Fibroblast of lung (primary cell): ENCODE measurements at regions not wholly inside any gene's neighbourhood (a gene's known extent, or its start where the extent isn't known, plus 50 kb on each side); places are given as distances from the start of the nearest gene placed in this dataset.

Experiments used
- DNase-seq, 2 donors: peaks; one replicate each; pipeline versions ENCODE4 v3.0.0 to v3.0.0-alpha.2; 2010; ENCODE audit warnings: low read depth in 2 of 2
- H2AFZ ChIP-seq: 2 replicates; pipeline ENCODE4 v1.5.1; 2012; ENCODE audit warnings: low read length, control low read depth, inconsistent platforms
- H3K27ac ChIP-seq: 2 replicates; pipeline ENCODE4 v1.5.1; 2011; ENCODE audit warnings: low read length, control low read depth; ENCODE audit not compliant: insufficient read depth
- H3K27me3 ChIP-seq: 2 replicates; pipeline ENCODE4 v1.5.1; 2011; ENCODE audit warnings: mild to moderate bottlenecking, low read length; ENCODE audit not compliant: control insufficient read depth, insufficient read depth
- H3K36me3 ChIP-seq: 2 replicates; pipeline ENCODE4 v1.5.1; 2011; ENCODE audit warnings: low read length; ENCODE audit not compliant: control insufficient read depth, insufficient read depth
- H3K4me1 ChIP-seq: 2 replicates; pipeline ENCODE4 v1.5.1; 2011; ENCODE audit warnings: low read length; ENCODE audit not compliant: control insufficient read depth, insufficient read depth; ENCODE audit errors: extremely low read depth
- H3K4me2 ChIP-seq: 2 replicates; pipeline ENCODE4 v1.5.1; 2011; ENCODE audit warnings: low read length, control low read depth; ENCODE audit not compliant: insufficient read depth; ENCODE audit errors: extremely low read depth
- H3K4me3 ChIP-seq, 4 experiments: fragments of 200-600 bp in 1 of 4; sonication (generic) in 1 of 4; replicated peaks in 1 of 4; 2 replicates each; pipeline ENCODE4 v1.5.1; 2011 to 2016; ENCODE audit warnings: low read length in 4 of 4, low read depth in 3 of 4, mild to moderate bottlenecking in 3 of 4, control low read depth in 2 of 4, inconsistent platforms in 1 of 4, mixed read lengths in 1 of 4; ENCODE audit not compliant: insufficient read depth in 1 of 4; ENCODE audit errors: control extremely low read depth in 1 of 4
- H3K79me2 ChIP-seq: 2 replicates; pipeline ENCODE4 v1.5.1; 2012; ENCODE audit warnings: mild to moderate bottlenecking, low read length, inconsistent platforms; ENCODE audit not compliant: control insufficient read depth, insufficient read depth
- H3K9ac ChIP-seq: 2 replicates; pipeline ENCODE4 v1.5.1; 2011; ENCODE audit warnings: mild to moderate bottlenecking, low read length, control low read depth; ENCODE audit not compliant: insufficient read depth
- H3K9me3 ChIP-seq: 2 replicates; pipeline ENCODE4 v1.5.1; 2012; ENCODE audit warnings: low read depth, low read length; ENCODE audit not compliant: control insufficient read depth, insufficient read depth
- H4K20me1 ChIP-seq: 2 replicates; pipeline ENCODE4 v1.5.1; 2011; ENCODE audit warnings: low read length; ENCODE audit not compliant: control insufficient read depth, insufficient read depth; ENCODE audit errors: extremely low read depth
- EZH2 ChIP-seq: IDR thresholded peaks from 2 replicates; pipeline ENCODE4 v1.5.1; 2012; ENCODE audit warnings: low read length, control low read depth, mild to moderate bottlenecking; ENCODE audit errors: missing control alignments
- TF ChIP-seq, protein P1 (sequence below), 2 donors: IDR thresholded peaks in 1 of 2; conservative IDR thresholded peaks in 1 of 2; 1 replicate in 1 of 2; 2 replicates in 1 of 2; pipeline ENCODE4 v1.5.1; 2011 to 2012; ENCODE audit warnings: low read length in 2 of 2, control low read depth in 1 of 2, inconsistent platforms in 1 of 2, low read depth in 1 of 2, mild to moderate bottlenecking in 1 of 2

DNA sequence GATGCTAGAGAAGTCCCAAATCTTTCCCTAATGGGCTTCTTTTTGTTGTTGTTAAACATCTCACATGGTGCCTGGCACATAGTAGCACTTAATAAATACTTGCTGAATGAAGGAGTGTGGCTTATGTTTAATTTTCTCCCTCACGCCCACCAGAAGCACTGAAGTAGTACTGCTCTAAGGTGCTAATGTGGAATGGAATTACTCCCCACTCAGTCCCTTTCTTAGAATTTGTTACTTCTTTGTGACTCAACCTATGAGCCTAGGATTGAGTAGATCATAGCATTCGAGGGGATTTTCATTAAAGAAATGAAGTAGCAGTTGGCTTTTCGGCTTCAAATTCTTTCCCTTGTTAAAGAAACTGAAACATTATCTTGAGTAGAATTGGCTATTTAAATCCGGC is 192.8 kb downstream of the CLIC5 start:
- no peaks in the 10 kb centered on the region for H3K36me3 ChIP-seq
- H3K4me3 ChIP-seq: no peak overlapping the region

DNA sequence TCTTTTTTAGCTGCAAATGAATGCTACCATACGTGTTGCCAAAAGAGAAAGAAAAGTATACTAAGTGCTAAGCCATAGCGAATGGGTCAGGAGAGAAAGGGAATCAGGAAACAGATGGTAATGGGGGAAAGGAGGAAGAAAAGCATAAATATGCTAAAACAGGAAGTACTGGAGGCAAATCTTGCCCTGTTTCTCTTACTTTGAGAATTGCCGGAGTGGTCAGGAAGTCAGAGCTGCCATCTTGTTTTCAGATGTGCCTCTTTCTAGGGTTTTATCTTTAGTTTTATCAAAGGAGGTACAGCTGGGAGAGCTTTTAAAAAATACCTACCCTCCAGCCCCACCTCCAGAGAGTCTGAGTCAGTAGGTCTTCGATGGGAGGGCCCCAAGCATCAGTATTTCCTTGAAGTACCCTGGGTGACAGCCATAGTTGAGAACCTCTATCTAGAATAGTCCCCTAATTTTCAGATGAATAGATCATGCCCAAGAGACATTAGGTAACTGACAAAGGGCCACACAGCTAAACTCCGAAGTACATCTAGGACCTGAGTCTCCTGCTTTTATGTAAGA is 193.3 kb downstream of the CLIC5 start:
- no peak overlapping the region for H3K27ac ChIP-seq
- DNase-seq: no peak
- no peaks in the 10 kb centered on the region for H3K79me2 ChIP-seq
- H3K9me3 ChIP-seq: no peaks in the 10 kb centered on the region
- H3K4me1 ChIP-seq: no peaks in the 10 kb centered on the region
- no peaks in the 10 kb centered on the region for H3K36me3 ChIP-seq
- no peak overlapping the region for H2AFZ ChIP-seq
- TF ChIP-seq, protein P1, sequence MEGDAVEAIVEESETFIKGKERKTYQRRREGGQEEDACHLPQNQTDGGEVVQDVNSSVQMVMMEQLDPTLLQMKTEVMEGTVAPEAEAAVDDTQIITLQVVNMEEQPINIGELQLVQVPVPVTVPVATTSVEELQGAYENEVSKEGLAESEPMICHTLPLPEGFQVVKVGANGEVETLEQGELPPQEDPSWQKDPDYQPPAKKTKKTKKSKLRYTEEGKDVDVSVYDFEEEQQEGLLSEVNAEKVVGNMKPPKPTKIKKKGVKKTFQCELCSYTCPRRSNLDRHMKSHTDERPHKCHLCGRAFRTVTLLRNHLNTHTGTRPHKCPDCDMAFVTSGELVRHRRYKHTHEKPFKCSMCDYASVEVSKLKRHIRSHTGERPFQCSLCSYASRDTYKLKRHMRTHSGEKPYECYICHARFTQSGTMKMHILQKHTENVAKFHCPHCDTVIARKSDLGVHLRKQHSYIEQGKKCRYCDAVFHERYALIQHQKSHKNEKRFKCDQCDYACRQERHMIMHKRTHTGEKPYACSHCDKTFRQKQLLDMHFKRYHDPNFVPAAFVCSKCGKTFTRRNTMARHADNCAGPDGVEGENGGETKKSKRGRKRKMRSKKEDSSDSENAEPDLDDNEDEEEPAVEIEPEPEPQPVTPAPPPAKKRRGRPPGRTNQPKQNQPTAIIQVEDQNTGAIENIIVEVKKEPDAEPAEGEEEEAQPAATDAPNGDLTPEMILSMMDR (conservative IDR thresholded peaks at IDR 0.05 in 1 of 2, IDR thresholded peaks at IDR 0.05 in 1 of 2; ENCODE audit: low read depth in 1 of 2, low read length in 2 of 2): no peak
- no peak for TF ChIP-seq EZH2
- no peaks in the 10 kb centered on the region for H4K20me1 ChIP-seq
- H3K27me3 ChIP-seq: no peaks in the 10 kb centered on the region
- no peak overlapping the region for H3K4me3 ChIP-seq
- H3K4me2 ChIP-seq: no peak overlapping the region
- no peak overlapping the region for H3K9ac ChIP-seq

More for the DNA sequence above, 192.8 kb downstream of the CLIC5 start:
- no peak overlapping the region for H2AFZ ChIP-seq
- no peak overlapping the region for H3K4me2 ChIP-seq
- no peak overlapping the region for H3K9ac ChIP-seq
- no peaks in the 10 kb centered on the region for H3K9me3 ChIP-seq
- no peak for TF ChIP-seq EZH2
- TF ChIP-seq, protein P1 (conservative IDR thresholded peaks at IDR 0.05 in 1 of 2, IDR thresholded peaks at IDR 0.05 in 1 of 2; ENCODE audit: low read depth in 1 of 2, low read length in 2 of 2): no peak
- H3K4me1 ChIP-seq: no peaks in the 10 kb centered on the region
- no peaks in the 10 kb centered on the region for H3K79me2 ChIP-seq
- no peak overlapping the region for H3K27ac ChIP-seq
- no peaks in the 10 kb centered on the region for H4K20me1 ChIP-seq
- no peak for DNase-seq
- no peaks in the 10 kb centered on the region for H3K27me3 ChIP-seq

DNA sequence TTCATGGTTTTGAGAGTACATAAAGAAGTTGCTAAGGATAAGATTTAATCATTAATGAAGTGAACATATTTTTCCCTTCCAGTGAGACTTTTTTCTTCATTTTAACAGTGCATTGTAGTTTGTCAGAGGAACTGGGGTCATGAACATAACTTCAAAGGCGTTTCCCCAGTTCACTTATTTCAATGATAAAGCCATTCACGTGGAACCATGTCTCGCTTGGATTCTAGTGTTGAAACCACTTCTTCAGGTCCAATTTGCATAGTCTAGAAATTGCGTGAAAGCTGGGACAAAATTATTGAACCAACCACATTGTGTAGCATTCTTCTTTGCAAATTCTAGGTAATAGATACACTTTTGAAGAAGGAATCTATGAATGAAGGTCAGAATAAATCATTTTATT is 197.0 kb downstream of the CLIC5 start:
- Histone ChIP-seq H3K9ac (no peak overlapping the region), H3K9me3 (no peaks in the 10 kb centered on the region), H3K27me3 (no peaks in the 10 kb centered on the region), H3K4me1 (no peaks in the 10 kb centered on the region), H3K79me2 (no peaks in the 10 kb centered on the region), H3K36me3 (no peaks in the 10 kb centered on the region), H3K4me3 (no peak overlapping the region), H3K4me2 (no peak overlapping the region), H3K27ac (no peak overlapping the region), H4K20me1 (no peaks in the 10 kb centered on the region), H2AFZ (no peak overlapping the region)
- TF ChIP-seq, protein P1 (conservative IDR thresholded peaks at IDR 0.05 in 1 of 2, IDR thresholded peaks at IDR 0.05 in 1 of 2; ENCODE audit: low read depth in 1 of 2, low read length in 2 of 2): no peak
- no peak for TF ChIP-seq EZH2
- DNase-seq: no peak
